ENCODE measurements at regions not wholly inside any gene's neighbourhood (a gene's known extent, or its start where the extent isn't known, plus 50 kb on each side); places are given as distances from the start of the nearest gene placed in this dataset.

GRCh38 chr1:119302011-119302410, 66.6 kb upstream of the HAO2 start:
- no peak for TF ChIP-seq CTCF (IDR thresholded peaks at IDR 0.05; ENCODE audit: insufficient read depth, low read length)
- TF ChIP-seq, protein P1, sequence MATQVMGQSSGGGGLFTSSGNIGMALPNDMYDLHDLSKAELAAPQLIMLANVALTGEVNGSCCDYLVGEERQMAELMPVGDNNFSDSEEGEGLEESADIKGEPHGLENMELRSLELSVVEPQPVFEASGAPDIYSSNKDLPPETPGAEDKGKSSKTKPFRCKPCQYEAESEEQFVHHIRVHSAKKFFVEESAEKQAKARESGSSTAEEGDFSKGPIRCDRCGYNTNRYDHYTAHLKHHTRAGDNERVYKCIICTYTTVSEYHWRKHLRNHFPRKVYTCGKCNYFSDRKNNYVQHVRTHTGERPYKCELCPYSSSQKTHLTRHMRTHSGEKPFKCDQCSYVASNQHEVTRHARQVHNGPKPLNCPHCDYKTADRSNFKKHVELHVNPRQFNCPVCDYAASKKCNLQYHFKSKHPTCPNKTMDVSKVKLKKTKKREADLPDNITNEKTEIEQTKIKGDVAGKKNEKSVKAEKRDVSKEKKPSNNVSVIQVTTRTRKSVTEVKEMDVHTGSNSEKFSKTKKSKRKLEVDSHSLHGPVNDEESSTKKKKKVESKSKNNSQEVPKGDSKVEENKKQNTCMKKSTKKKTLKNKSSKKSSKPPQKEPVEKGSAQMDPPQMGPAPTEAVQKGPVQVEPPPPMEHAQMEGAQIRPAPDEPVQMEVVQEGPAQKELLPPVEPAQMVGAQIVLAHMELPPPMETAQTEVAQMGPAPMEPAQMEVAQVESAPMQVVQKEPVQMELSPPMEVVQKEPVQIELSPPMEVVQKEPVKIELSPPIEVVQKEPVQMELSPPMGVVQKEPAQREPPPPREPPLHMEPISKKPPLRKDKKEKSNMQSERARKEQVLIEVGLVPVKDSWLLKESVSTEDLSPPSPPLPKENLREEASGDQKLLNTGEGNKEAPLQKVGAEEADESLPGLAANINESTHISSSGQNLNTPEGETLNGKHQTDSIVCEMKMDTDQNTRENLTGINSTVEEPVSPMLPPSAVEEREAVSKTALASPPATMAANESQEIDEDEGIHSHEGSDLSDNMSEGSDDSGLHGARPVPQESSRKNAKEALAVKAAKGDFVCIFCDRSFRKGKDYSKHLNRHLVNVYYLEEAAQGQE (IDR thresholded peaks at IDR 0.05; ENCODE audit: insufficient replicate concordance, low read depth) = no peak

Data from HL-60 (cell line).